Mucosa of descending colon (tissue), 3 donors: ENCODE measurements at regions not wholly inside any gene's neighbourhood (a gene's known extent, or its start where the extent isn't known, plus 50 kb on each side); places are given as distances from the start of the nearest gene placed in this dataset.

Experiments
- ATAC-seq: fragments of 200-7000 bp; cut with Tn5 transposase; one replicate; pipeline ENCODE4 v1.9.1; 2020; ENCODE audit warnings: mild to moderate bottlenecking, moderate library complexity
- DNase-seq, 3 donors: peaks; one replicate each; pipeline ENCODE4 v3.0.0-alpha.2; 2020
- H3K36me3 ChIP-seq: fragments of 200-600 bp; one replicate; pipeline ENCODE4 v1.8.0; 2021; ENCODE audit warnings: low read depth, mild to moderate bottlenecking
- H3K4me1 ChIP-seq: fragments of 200-600 bp; one replicate; pipeline ENCODE4 v1.8.0; 2021; ENCODE audit warnings: low read depth, mild to moderate bottlenecking
- H3K4me3 ChIP-seq: fragments of 200-600 bp; one replicate; pipeline ENCODE4 v1.8.0; 2021; ENCODE audit warnings: mild to moderate bottlenecking
- H3K9me3 ChIP-seq: fragments of 200-600 bp; one replicate; pipeline ENCODE4 v1.8.0; 2021; ENCODE audit warnings: mild to moderate bottlenecking
- CTCF ChIP-seq: fragments of 200-600 bp; IDR thresholded peaks from one replicate; pipeline ENCODE4 v1.8.0; 2022; ENCODE audit warnings: antibody characterized with exemption, mild to moderate bottlenecking
- intact Hi-C, 2 donors: fragments of 100-400 bp; cut with DNase I in 1 of 2; cut with micrococcal nuclease in 1 of 2; formaldehyde crosslinking; loops; one replicate each; pipeline versions ENCODE4 v1.11.0 to v1.11.1; 2022; cut with DNase I, micrococcal nuclease
- donor health status: DM: no; HTN: no; CAD: no; lungs with moderate emphysema.
- donor health status: DM: no; HTN: no; CAD: no.
- donor health status: DM: no; HTN: yes; CAD: no.

- H3K9me3 ChIP-seq = no peaks in the 10 kb centered on the region
- peaks cover 3% of the 10 kb centered on the region for H3K4me1 ChIP-seq
- ATAC-seq = no peak
- no peak overlapping the region for H3K4me3 ChIP-seq
- no peak for TF ChIP-seq CTCF
- no peaks in the 10 kb centered on the region for H3K36me3 ChIP-seq
- DNase-seq = no peak
- intact Hi-C loops = no loop called here
These were observed 102.2 kb upstream of the SERP2 start for GRCh38 chr13:44271473-44271872.

- ATAC-seq = no peak
- intact Hi-C loops = no loop called here
These were observed 101.7 kb upstream of the SERP2 start for GRCh38 chr13:44271915-44272341.

GRCh38 chr13:44272692-44273091, 100.9 kb upstream of the SERP2 start:
- no peak overlapping the region for H3K4me3 ChIP-seq
- TF ChIP-seq CTCF = no peak
- ATAC-seq = no peak
- H3K36me3 ChIP-seq = no peaks in the 10 kb centered on the region
- DNase-seq = no peak
- intact Hi-C loops = no loop called here
- no peaks in the 10 kb centered on the region for H3K9me3 ChIP-seq
- H3K4me1 ChIP-seq = peaks cover 3% of the 10 kb centered on the region

More at GRCh38 chr13:44271915-44272341, 101.7 kb upstream of the SERP2 start:
- no peak for DNase-seq
- TF ChIP-seq CTCF = no peak
- Histone ChIP-seq H3K4me1 (peaks cover 3% of the 10 kb centered on the region), H3K4me3 (no peak overlapping the region), H3K36me3 (no peaks in the 10 kb centered on the region), H3K9me3 (no peaks in the 10 kb centered on the region)

- intact Hi-C loops = no loop called here
- Histone ChIP-seq H3K36me3 (no peaks in the 10 kb centered on the region), H3K9me3 (no peaks in the 10 kb centered on the region), H3K4me3 (no peak overlapping the region), H3K4me1 (peaks cover 3% of the 10 kb centered on the region)
- ATAC-seq = no peak
- no peak for TF ChIP-seq CTCF
- no peak for DNase-seq
These were observed 100.4 kb upstream of the SERP2 start for GRCh38 chr13:44273216-44273615.

GRCh38 chr13:44273991-44274770, 99.4 kb upstream of the SERP2 start:
- intact Hi-C loops = no loop called here
- H3K4me3 ChIP-seq = no peak overlapping the region
- H3K36me3 ChIP-seq = no peaks in the 10 kb centered on the region
- DNase-seq = peak in 2 of 3 donors; percentile 30 to 41
- H3K4me1 ChIP-seq = peaks cover 3% of the 10 kb centered on the region
- ATAC-seq = peak; percentile 94
- TF ChIP-seq CTCF = no peak
- H3K9me3 ChIP-seq = no peaks in the 10 kb centered on the region
